RWPE1 (cell line): ENCODE measurements at regions not wholly inside any gene's neighbourhood (a gene's known extent, or its start where the extent isn't known, plus 50 kb on each side); places are given as distances from the start of the nearest gene placed in this dataset.
A peak's percentile ranks its signal among the peaks of the same experiment; 100 is the strongest.

Source experiments
- CTCF ChIA-PET: fragments of 350-600 bp; sonication (Branson Sonifier 250); formaldehyde crosslinking; extraction: SDS; loops from one replicate; lab custom pipeline; 2021; lab: Yijun Ruan, JAX
- POLR2A ChIA-PET: fragments of 400-600 bp; formaldehyde crosslinking; extraction: SDS; loops from one replicate; lab custom pipeline; 2020; ENCODE audit warnings: antibody characterized with exemption; ENCODE audit not compliant: low non-redundant PET; lab: Yijun Ruan, JAX
- DNase-seq: peaks from one replicate; pipeline ENCODE4 v3.0.0; 2012; ENCODE audit warnings: low spot score
- H3K27ac ChIP-seq: fragments of 450-650 bp; 2 replicates; pipeline ENCODE4 v1.5.1; 2017
- CTCF ChIP-seq: fragments of 450-650 bp; conservative IDR thresholded peaks from 2 replicates; pipeline ENCODE4 v1.5.1; 2017; ENCODE audit warnings: low read depth, mild to moderate bottlenecking

- no peak for DNase-seq
- no peak overlapping the region for H3K27ac ChIP-seq
- POLR2A ChIA-PET: no interaction called here
- CTCF ChIA-PET: no interaction called here
- no peak for TF ChIP-seq CTCF
These were observed 104.4 kb upstream of the PRNP start for GRCh38 chr20:4581838-4582237.

GRCh38 chr20:4578375-4578774 lies 107.9 kb upstream of the PRNP start:
- TF ChIP-seq CTCF: no peak
- POLR2A ChIA-PET: no interaction called here
- H3K27ac ChIP-seq: no peak overlapping the region
- no peak for DNase-seq
- CTCF ChIA-PET: no interaction called here

- DNase-seq: no peak
- no peak for TF ChIP-seq CTCF
- POLR2A ChIA-PET: no interaction called here
- CTCF ChIA-PET: no interaction called here
- H3K27ac ChIP-seq: no peak overlapping the region
These were observed 111.9 kb upstream of the PRNP start for GRCh38 chr20:4574356-4574690.

GRCh38 chr20:4573564-4574355 lies 112.5 kb upstream of the PRNP start:
- CTCF ChIA-PET: no interaction called here
- TF ChIP-seq CTCF: no peak
- H3K27ac ChIP-seq: no peak overlapping the region
- POLR2A ChIA-PET: no interaction called here
- DNase-seq: peak; percentile 60

GRCh38 chr20:4571759-4572531 lies 114.3 kb upstream of the PRNP start:
- ChIA-PET POLR2A (no interaction called here), CTCF (no interaction called here)
- no peak for TF ChIP-seq CTCF
- no peak overlapping the region for H3K27ac ChIP-seq
- no peak for DNase-seq

- DNase-seq: no peak
- TF ChIP-seq CTCF: no peak
- POLR2A ChIA-PET: no interaction called here
- no peak overlapping the region for H3K27ac ChIP-seq
- CTCF ChIA-PET: no interaction called here
These were observed 116.4 kb upstream of the PRNP start for GRCh38 chr20:4569865-4570264.
